ENCODE measurements at regions not wholly inside any gene's neighbourhood (a gene's known extent, or its start where the extent isn't known, plus 50 kb on each side); places are given as distances from the start of the nearest gene placed in this dataset.

- TF ChIP-seq MLLT1 (IDR thresholded peaks at IDR 0.05) (no peak), PTBP1 (IDR thresholded peaks at IDR 0.05; ENCODE audit: low read depth, low read length) (no peak), YY1 (IDR thresholded peaks at IDR 0.05; ENCODE audit: borderline replicate concordance in 1 of 3, control insufficient read depth in 1 of 3, extremely low read depth in 1 of 3, insufficient read depth in 3 of 3, insufficient read length in 1 of 3, insufficient replicate concordance in 2 of 3, low read depth in 1 of 3, low read length in 2 of 3) (no peak), CTCF (IDR thresholded peaks at IDR 0.05 in 2 of 3, conservative IDR thresholded peaks at IDR 0.05 in 1 of 3; ENCODE audit: insufficient read depth in 2 of 3, low read depth in 1 of 3, low read length in 3 of 3) (no peak), E2F1 (CRISPR knock-in tag; IDR thresholded peaks at IDR 0.05) (no peak), EZH2 (IDR thresholded peaks at IDR 0.05; ENCODE audit: borderline replicate concordance, low read depth, low read length) (no peak), CHD2 (IDR thresholded peaks at IDR 0.05; ENCODE audit: low read depth, low read length) (no peak), BRD4 (IDR thresholded peaks at IDR 0.05) (no peak)
These were observed 182.1 kb upstream of the CARD18 start for GRCh38 chr11:105321696-105322095.
